ENCODE measurements at regions not wholly inside any gene's neighbourhood (a gene's known extent, or its start where the extent isn't known, plus 50 kb on each side); places are given as distances from the start of the nearest gene placed in this dataset.

- WGBS, 10 experiments, result 56 to 100% (median 77%) methylated on average over 1 to 6 of the region's 6 CpGs; no CpG with 5 or more reads in 3 of the 10 experiments
- Histone ChIP-seq H3K27ac (no peak overlapping the region), H3K4me1 (replicated peaks in 1 of 2) (peaks cover 33 to 35% of the 10 kb centered on the region in 2 donors), H3K4me3 (no peak overlapping the region)
- in situ Hi-C loops (cut with MboI; ENCODE audit: low pct_unique_long_range_greater_than_20kb in 2 of 9, low sequenced_read_pairs in 9 of 9, unreplicated experiment in 9 of 9), result no loop called here
- ATAC-seq (replicated peaks in 6 of 8), result peak in 1 of 8 experiments; percentile 23
Observed at GRCh38 chr6:164183556-164184123, 769.1 kb downstream of the QKI start.

GRCh38 chr6:164178679-164179332 lies 764.3 kb downstream of the QKI start:
- Histone ChIP-seq H3K27ac (no peak overlapping the region), H3K4me3 (no peak overlapping the region), H3K4me1 (replicated peaks in 1 of 2) (peaks cover 0 to 3% of the 10 kb centered on the region in 2 donors)
- WGBS, 10 experiments, result 83% methylated on average over 1 of the region's 2 CpGs; no CpG with 5 or more reads in 9 of the 10 experiments
- no peak for ATAC-seq (replicated peaks in 6 of 8)
- in situ Hi-C loops (cut with MboI; ENCODE audit: low pct_unique_long_range_greater_than_20kb in 2 of 9, low sequenced_read_pairs in 9 of 9, unreplicated experiment in 9 of 9), result no loop called here

GRCh38 chr6:164169355-164169754 lies 754.8 kb downstream of the QKI start:
- ATAC-seq (replicated peaks in 6 of 8), result no peak
- Histone ChIP-seq H3K4me3 (no peak overlapping the region), H3K4me1 (replicated peaks in 1 of 2) (peaks cover 7 to 13% of the 10 kb centered on the region in 2 donors), H3K27ac (no peak overlapping the region)
- in situ Hi-C loops (cut with MboI; ENCODE audit: low pct_unique_long_range_greater_than_20kb in 2 of 9, low sequenced_read_pairs in 9 of 9, unreplicated experiment in 9 of 9), result no loop called here
- WGBS, 10 experiments, result 8 to 100% (median 90%) methylated on average over 2 to 7 of the region's 7 CpGs; no CpG with 5 or more reads in 1 of the 10 experiments

GRCh38 chr6:164168595-164168994 lies 754.1 kb downstream of the QKI start:
- H3K4me1 ChIP-seq (replicated peaks in 1 of 2), result peaks cover 7 to 13% of the 10 kb centered on the region in 2 donors
- in situ Hi-C loops (cut with MboI; ENCODE audit: low pct_unique_long_range_greater_than_20kb in 2 of 9, low sequenced_read_pairs in 9 of 9, unreplicated experiment in 9 of 9), result no loop called here
- ATAC-seq (replicated peaks in 6 of 8), result no peak
- peak overlapping the region; percentile 10 to 43 for H3K27ac ChIP-seq
- no peak overlapping the region for H3K4me3 ChIP-seq
- WGBS, 10 experiments, result 7 to 100% (median 84%) methylated on average over 1 to 6 of the region's 6 CpGs; no CpG with 5 or more reads in 4 of the 10 experiments

- peak in 3 of 8 experiments; percentile 15 to 54 (median 29) for ATAC-seq (replicated peaks in 6 of 8)
- Histone ChIP-seq H3K27ac (peak overlapping the region; percentile 10 to 43), H3K4me3 (no peak overlapping the region), H3K4me1 (replicated peaks in 1 of 2) (peaks cover 7 to 13% of the 10 kb centered on the region in 2 donors)
- WGBS, 10 experiments, result 27 to 100% (median 66%) methylated on average over 1 to 4 of the region's 8 CpGs; no CpG with 5 or more reads in 2 of the 10 experiments
- in situ Hi-C loops (cut with MboI; ENCODE audit: low pct_unique_long_range_greater_than_20kb in 2 of 9, low sequenced_read_pairs in 9 of 9, unreplicated experiment in 9 of 9), result no loop called here
Observed at GRCh38 chr6:164167873-164168405, 753.4 kb downstream of the QKI start.

GRCh38 chr6:164166996-164167395 lies 752.5 kb downstream of the QKI start:
- in situ Hi-C loops (cut with MboI; ENCODE audit: low pct_unique_long_range_greater_than_20kb in 2 of 9, low sequenced_read_pairs in 9 of 9, unreplicated experiment in 9 of 9), result no loop called here
- peaks cover 7 to 13% of the 10 kb centered on the region in 2 donors for H3K4me1 ChIP-seq (replicated peaks in 1 of 2)
- no peak for ATAC-seq (replicated peaks in 6 of 8)
- no peak overlapping the region for H3K4me3 ChIP-seq
- H3K27ac ChIP-seq, result no peak overlapping the region
- WGBS, 10 experiments, result 0 to 100% (median 94%) methylated on average over 1 to 4 of the region's 5 CpGs; no CpG with 5 or more reads in 2 of the 10 experiments

- Histone ChIP-seq H3K4me1 (replicated peaks in 1 of 2) (peaks cover 7 to 13% of the 10 kb centered on the region in 2 donors), H3K4me3 (no peak overlapping the region), H3K27ac (no peak overlapping the region)
- no peak for ATAC-seq (replicated peaks in 6 of 8)
- WGBS, 10 experiments, result 16 to 96% (median 86%) methylated on average over 2 to 7 of the region's 7 CpGs; no CpG with 5 or more reads in 3 of the 10 experiments
- in situ Hi-C loops (cut with MboI; ENCODE audit: low pct_unique_long_range_greater_than_20kb in 2 of 9, low sequenced_read_pairs in 9 of 9, unreplicated experiment in 9 of 9), result no loop called here
Observed at GRCh38 chr6:164166515-164166914, 752.0 kb downstream of the QKI start.

GRCh38 chr6:164164876-164165275 lies 750.4 kb downstream of the QKI start:
- WGBS, 10 experiments, result 0 to 90% (median 40%) methylated on average over 1 to 3 of the region's 3 CpGs; no CpG with 5 or more reads in 1 of the 10 experiments
- no peak overlapping the region for H3K27ac ChIP-seq
- ATAC-seq (replicated peaks in 6 of 8), result peak in 3 of 8 experiments; percentile 49 to 88 (median 74)
- in situ Hi-C loops (cut with MboI; ENCODE audit: low pct_unique_long_range_greater_than_20kb in 2 of 9, low sequenced_read_pairs in 9 of 9, unreplicated experiment in 9 of 9), result no loop called here
- H3K4me3 ChIP-seq, result no peak overlapping the region
- peaks cover 7 to 13% of the 10 kb centered on the region in 2 donors for H3K4me1 ChIP-seq (replicated peaks in 1 of 2)

- in situ Hi-C loops (cut with MboI; ENCODE audit: low pct_unique_long_range_greater_than_20kb in 2 of 9, low sequenced_read_pairs in 9 of 9, unreplicated experiment in 9 of 9), result no loop called here
Observed at GRCh38 chr6:164163239-164163638, 748.7 kb downstream of the QKI start.

GRCh38 chr6:164159061-164159460 lies 744.5 kb downstream of the QKI start:
- ATAC-seq (replicated peaks in 6 of 8), result no peak
- Histone ChIP-seq H3K27ac (no peak overlapping the region), H3K4me1 (replicated peaks in 1 of 2) (no peaks in the 10 kb centered on the region), H3K4me3 (no peak overlapping the region)
- in situ Hi-C loops (cut with MboI; ENCODE audit: low pct_unique_long_range_greater_than_20kb in 2 of 9, low sequenced_read_pairs in 9 of 9, unreplicated experiment in 9 of 9), result no loop called here
- 0 to 83% (median 60%) methylated on average over 1 to 3 of the region's 3 CpGs; no CpG with 5 or more reads in 3 of the 10 experiments for WGBS, 10 experiments

More at GRCh38 chr6:164163239-164163638, 748.7 kb downstream of the QKI start:
- WGBS, 10 experiments, result 17 to 100% (median 82%) methylated on average over 1 to 3 of the region's 3 CpGs; no CpG with 5 or more reads in 3 of the 10 experiments
- peaks cover 6 to 9% of the 10 kb centered on the region in 2 donors for H3K4me1 ChIP-seq (replicated peaks in 1 of 2)
- no peak overlapping the region for H3K4me3 ChIP-seq
- no peak overlapping the region for H3K27ac ChIP-seq
- peak in 2 of 8 experiments; percentile 31 to 38 for ATAC-seq (replicated peaks in 6 of 8)

GRCh38 chr6:164154588-164154987 lies 740.1 kb downstream of the QKI start:
- in situ Hi-C loops (cut with MboI; ENCODE audit: low pct_unique_long_range_greater_than_20kb in 2 of 9, low sequenced_read_pairs in 9 of 9, unreplicated experiment in 9 of 9), result no loop called here
- 0 to 100% (median 82%) methylated on average over 1 of the region's 1 CpG for WGBS, 10 experiments
- no peak overlapping the region for H3K4me3 ChIP-seq
- ATAC-seq (replicated peaks in 6 of 8), result no peak
- no peak overlapping the region for H3K27ac ChIP-seq
- H3K4me1 ChIP-seq (replicated peaks in 1 of 2), result peaks cover 17 to 19% of the 10 kb centered on the region in 2 donors

GRCh38 chr6:164152611-164153010 lies 738.1 kb downstream of the QKI start:
- peak in 1 of 8 experiments; percentile 14 for ATAC-seq (replicated peaks in 6 of 8)
- Histone ChIP-seq H3K27ac (no peak overlapping the region), H3K4me3 (no peak overlapping the region), H3K4me1 (replicated peaks in 1 of 2) (peaks cover 25 to 27% of the 10 kb centered on the region in 2 donors)
- in situ Hi-C loops (cut with MboI; ENCODE audit: low pct_unique_long_range_greater_than_20kb in 2 of 9, low sequenced_read_pairs in 9 of 9, unreplicated experiment in 9 of 9), result no loop called here
- 0 to 100% (median 95%) methylated on average over 1 to 3 of the region's 3 CpGs for WGBS, 10 experiments
